GM18517 (cell line): ENCODE measurements at regions not wholly inside any gene's neighbourhood (a gene's known extent, or its start where the extent isn't known, plus 50 kb on each side); places are given as distances from the start of the nearest gene placed in this dataset.

Source experiments
- ATAC-seq: cut with Tn5 transposase; IDR thresholded peaks from one replicate; pipeline ENCODE4 v1.9.1; 2021; ENCODE audit warnings: mild to moderate bottlenecking, moderate library complexity; ENCODE audit not compliant: unreplicated experiment

DNA sequence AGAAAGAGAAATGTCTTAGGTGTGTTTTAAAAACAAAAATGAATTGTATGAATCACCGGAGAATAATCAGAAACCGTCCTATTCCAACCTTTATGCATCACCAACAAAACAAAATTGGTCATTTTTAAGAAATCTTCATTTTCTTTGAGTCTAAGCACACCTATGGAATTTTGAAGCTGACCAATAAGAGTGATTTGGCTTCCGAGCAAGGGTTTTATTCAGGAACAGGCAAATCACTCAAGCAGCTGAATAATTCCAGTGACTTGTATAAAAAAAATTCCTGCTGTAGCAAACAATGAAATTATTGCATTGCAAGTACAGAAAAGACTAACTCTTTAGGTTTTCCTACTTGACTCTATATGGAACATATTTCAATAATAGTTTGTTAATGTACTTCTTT is 83.8 kb upstream of the FNDC3B start:
- no peak for ATAC-seq

DNA sequence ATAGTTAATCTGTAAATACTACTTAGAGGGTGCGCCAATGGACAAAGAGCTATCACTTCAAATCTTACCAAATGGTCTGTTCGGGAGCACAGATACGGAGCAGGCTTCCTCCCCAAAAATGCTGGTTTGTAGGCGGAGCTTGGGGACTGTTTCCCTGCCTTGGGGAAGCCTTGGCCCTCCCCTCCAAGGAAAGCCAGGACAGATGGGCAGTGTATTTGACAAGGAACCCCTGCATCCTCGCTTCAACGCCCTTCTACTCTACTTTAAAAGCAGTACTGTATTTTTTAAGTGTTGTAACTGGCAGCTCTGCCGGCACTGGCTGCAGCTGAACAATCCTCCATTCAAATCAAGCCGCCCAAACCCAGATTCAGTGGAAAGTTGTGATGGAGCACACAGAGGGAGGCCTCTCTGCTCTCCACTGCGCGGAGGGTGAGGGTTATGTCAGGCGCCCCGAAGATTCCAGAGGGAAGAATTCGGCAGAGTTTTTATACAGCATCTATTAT is 83.1 kb upstream of the FNDC3B start:
- no peak for ATAC-seq

DNA sequence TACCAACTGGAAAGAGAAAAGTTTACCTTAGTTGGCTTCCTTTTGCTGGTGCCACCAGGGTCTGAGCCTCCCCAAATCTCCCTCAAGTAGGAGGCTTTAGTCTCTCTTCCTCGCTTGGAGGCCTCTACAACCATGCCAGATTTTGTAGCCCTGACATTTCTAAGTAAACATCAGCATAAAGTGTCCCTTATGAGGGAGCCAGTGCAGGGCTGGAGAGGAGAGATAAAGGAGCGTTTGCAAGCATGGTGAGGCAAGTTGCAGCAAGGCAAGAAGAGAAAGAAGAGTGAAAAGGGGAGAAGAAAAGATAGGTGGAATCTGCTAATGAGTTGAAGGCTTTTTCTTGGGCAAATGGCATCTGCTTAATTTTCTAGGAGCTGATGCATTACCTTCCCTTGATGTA is 82.7 kb upstream of the FNDC3B start:
- no peak for ATAC-seq

DNA sequence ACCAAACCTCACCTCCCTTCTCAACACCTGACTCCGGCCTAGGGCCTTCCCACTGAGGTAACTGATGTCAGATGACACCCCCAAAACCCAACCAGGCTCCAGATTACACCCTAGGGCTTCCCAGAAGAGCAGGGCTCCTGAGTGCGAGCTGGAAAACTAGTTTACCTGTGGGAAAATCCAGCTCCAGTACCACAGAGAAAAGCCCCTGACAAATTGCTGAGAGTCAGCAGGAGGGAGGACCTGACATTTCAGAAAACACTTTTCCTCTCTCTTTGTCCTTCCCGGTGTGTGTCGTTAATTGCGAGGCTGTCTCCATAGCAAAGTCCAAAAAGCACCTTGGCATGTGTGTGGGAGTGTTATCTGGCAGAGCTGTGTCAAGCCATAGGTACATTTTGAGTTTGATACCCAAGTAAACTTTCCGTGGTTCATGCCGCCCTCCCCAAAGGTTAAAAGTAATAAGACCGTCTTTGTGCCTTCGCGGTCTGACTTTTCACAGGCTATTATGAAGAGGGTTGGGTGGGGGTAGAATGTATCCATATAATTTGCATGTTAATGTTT is 79.8 kb upstream of the FNDC3B start:
- no peak for ATAC-seq

DNA sequence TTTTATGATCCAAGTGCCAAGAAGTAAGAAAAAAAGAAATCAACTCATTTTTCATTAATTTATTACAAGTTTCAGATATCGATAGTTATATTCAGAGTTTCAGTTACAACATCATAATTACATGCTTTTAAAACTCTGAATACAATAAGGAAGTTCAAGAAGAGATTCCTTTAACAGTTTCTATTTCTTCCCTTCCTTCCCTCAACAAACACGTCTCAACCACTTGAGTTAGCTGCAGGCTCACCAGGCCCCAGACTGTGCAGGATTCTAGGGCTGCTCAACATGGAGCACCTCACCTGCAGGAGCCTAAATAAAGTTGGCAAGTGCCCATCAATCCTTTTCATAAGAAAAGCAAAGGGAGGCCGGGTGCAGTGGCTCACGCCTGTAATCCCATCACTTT is 79.2 kb upstream of the FNDC3B start:
- ATAC-seq, result no peak

DNA sequence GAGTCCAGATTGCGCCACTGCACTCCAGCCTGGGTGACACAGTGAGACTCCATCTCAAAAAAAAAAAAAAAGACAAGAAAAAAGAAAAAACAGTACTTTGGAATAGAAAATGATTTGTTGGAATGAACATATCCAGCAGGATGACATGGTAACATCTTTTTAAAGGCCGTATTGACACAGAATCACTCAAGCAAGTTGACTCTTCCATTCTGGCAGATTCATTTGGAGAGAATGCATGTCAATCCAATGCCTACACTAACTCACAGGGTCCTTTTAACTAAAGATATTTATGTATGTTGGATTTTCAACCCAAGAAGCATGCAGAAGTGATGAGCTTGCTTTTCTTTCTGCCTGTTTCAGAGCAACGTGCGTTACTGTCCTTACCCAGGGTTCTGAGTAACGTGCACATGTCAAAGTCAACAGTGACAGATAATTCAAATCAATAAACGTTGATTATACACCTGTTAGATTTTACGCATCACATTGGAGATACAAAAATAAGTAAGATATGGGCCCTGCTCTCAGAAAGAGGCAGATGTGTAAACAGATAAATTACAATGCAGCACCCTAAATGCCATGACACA is 77.1 kb upstream of the FNDC3B start:
- no peak for ATAC-seq

DNA sequence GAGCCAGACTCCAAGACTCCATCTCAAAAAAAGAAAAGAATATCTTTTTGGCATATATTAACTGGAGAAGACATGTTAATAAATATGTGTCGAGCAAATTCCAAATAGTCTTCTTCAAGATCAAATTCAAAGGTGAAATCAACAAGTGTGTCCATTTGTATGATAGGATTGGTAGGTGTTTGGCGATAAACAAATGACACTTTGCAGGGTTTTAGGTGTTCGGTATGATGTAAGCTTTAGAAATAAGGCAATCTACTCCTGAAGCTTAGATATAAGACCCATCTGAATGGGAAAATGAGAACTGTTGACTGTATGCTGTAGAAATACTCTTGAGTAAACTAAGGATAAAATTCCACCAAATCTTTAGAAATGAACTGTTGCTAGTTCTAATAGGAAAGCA is 75.8 kb upstream of the FNDC3B start:
- no peak for ATAC-seq

DNA sequence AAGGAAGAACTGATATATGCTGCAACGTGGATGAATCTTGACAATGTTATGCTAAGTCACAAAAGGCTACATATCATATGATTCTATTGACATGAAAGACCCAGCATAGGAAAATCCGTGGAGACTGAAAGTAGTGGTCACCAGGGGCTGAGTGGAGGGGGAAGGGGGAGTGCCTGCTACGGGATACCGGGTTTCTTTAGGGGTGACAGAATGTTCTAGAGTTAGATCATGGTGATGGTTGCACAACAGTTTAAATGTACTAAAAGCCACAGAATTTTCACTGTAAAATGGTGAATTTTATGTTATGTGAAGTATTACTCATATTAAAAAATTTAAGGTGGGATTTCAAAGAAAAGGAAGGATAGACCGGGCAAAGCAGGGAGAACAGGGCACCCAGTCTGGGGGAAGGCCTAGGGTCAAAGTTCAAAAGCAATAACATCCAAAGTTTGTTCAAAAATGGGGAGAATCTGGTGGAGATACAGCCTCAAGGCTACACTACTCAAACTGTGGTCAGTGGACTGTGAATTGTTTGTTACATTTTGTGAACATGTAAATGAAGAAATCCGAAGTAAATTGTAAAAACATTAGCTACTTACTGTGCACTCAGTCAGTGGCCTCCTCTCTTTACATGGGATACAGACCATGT is 74.2 kb upstream of the FNDC3B start:
- ATAC-seq, result no peak

DNA sequence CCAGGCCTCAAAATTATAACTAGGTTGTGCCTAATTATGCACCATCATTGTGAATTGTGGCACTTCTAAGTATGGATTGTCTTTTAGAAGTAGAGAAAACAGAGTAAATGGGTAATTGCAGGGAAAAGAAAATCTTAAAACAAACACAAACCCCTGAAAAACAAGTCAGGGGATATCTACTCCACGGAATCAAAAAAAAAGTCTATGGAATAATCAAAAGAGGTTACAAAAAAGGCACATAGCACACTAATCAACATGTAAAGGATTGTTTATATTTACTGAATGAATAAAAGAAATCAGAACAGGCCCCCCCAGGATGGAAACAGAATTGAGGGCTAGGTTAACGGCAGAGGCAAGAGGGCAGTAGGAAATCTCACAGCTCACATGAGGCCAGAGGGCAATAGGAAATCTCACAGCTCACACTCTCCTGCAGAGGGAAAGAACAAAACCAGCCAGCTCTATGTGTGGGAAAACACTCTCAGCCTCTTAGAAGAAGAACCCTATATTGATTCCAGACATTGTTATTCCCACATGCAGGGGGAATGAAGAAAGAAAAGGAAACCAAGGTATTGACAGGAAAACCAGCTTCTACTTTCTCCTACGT is 72.7 kb upstream of the FNDC3B start:
- no peak for ATAC-seq

DNA sequence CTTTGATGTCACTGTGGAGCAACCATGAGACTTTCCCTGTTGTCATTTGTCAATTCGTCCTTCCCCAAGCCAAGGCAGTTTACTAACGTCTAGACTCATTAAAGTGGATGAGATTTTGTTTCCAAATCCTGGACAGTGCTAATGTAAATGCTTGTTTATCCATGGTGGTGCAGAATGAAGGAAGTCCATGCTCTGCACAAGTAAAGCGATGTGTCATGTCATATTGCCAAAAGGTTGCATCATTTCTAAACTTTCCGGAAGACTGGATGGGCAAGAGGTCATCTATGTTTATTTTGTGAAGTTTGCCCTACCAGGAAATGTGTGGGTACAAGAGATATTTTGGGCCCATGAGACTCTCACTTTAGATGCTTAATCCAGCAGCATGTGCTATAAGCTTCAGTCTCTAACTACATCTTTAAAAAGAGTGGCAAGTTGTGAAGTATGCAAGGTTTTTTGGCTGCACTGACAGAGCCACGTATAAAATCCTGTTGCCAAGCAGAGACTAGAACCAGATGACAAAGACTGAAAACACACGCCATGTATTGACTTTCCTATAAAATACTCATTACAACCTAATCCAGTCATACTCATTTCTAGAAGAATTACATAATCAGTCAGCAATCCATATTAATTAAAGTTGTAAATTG is 72.1 kb upstream of the FNDC3B start:
- ATAC-seq, result peak; percentile 64

DNA sequence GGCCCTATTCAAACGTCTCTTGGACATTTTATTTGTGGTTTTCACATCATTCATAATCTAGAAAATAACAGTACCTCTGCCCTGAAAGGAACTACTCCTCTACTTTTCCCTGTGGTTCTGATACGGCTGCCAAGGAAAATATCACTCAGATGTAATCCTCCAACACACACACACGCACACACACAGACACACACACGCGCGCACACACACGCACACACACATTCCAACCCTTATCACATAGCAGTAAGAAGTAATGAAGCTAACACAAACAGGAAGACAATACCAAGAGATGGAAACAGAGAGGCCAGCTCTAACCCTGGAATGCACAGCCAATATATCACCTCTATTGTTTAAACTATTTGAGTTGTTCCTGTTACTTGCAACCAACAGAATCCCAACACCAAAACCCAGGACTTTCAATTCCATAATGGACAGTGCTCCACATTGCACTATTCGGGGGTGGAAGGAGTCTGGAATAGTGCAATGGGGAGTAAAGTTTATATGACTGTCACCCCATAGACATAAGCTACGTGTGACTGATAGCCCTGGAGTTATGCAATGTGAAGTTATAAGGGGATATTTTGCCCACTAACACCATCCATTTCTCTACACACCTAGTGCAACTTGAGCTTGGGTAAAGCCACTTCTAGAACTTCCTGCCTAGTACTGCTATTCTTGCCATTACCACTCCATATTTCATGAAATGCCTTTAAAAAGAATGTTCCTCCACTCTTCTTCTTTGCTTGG is 71.3 kb upstream of the FNDC3B start:
- no peak for ATAC-seq

DNA sequence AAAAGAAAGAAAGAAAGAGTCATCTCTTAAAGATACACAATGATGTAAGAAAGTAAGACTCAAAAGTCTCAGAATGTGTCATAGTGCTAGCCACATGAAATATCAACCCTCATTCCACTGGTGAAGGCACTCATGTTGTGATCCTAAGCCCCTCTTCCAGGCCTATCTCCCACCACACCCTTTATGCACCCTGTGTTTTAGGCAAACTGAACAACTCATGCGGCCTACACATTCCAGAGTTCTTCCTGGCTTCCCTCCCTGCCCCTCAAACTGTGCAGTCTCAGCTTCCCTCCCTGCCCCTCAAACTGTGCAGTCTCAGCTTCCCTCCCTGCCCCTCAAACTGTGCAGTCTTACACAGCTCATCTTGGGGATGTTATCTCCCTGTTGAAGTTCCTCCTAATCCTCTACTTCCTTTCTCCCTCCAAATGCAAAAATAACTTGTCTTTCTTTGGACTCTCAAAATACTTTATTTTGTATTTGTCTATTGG is 69.0 kb upstream of the FNDC3B start:
- ATAC-seq, result no peak

DNA sequence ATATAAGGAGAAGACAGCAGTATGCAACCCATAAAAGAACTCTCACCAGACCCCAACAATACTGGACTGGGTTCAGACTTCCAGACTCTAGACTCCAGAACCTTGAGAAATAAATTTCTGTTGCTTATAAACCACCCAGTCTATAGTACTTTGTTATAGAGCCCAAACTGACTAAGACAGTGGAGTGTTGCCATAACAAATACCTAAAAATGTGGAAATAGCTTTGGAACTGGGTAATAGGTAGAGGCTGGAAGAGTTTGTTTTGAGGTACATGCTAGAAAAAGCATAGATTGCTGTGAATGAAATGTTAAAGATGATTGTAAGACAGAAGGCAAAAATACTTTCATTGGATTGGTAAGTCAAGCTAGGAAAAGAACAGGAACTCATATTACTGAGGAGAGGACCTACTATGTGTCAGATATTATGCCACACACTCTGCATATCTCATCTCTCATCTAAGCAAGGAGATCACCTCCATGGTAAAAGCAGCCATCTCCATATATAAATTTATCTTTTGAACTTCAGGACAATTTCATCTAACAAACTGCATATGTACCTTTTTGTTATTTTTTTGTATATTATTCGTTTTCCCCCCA is 67.4 kb upstream of the FNDC3B start:
- no peak for ATAC-seq

DNA sequence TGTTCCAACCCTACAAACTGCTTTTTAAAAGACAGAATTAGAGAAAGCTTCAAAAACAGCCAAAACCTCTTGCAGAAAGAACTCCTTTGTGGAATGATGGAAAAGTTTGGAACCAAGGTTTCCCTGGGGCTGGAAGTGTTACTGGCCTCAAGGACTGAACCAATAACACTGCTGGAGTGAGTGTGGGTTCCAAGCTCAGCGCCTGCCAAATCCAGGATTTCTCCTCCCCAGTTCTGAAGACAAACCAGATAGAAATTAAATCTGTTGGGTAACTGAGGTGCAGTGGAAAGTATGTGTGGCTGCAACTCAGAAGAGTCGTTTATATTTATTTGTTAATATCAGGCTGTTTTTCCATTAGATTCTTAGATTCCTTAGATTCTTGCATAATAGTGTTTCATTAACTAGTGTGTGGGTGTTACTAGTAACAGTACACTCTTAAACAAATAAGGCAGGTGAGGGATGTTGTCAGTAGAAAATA is 66.5 kb upstream of the FNDC3B start:
- ATAC-seq, result no peak

DNA sequence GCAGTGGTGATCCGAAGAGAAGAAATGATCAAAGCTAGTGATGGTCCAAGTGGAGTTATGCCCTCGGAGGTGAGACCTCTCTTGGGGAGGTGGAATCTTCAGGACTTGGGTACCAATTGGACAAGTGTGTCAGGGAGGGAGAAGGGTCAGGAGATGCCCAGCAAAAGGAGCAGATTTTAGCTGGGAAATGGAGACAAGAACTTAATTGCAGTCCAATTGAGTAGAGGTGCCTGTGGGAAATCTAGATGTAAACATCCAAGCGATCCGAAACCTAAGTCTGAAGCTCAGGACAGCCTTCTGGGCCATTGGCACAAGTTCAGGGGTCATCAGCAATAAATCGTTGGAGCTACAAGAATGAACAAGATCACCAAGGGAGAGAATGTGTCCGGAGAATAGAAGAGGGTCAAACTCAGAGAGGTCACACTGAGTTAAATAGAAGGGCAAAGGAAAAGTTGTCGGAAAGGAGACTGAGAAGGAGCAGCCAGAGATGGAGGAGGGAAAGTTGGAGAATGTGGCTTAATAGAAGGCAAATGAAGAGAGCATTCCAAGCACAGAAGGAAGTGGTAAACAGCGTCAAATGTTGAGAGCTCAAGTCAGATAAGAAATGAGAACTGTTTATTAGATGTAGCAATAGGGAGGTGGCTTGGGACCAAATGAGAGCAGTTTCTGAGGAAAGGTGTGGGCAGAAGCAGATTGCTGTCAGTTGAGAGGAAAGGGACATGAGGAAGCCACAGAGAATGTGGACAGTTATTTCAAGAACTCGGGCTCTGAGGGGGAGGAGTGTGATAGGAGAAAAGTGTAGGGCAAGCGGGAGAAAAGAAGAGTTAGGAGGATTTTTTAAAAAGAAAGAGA is 64.2 kb upstream of the FNDC3B start:
- ATAC-seq, result no peak

DNA sequence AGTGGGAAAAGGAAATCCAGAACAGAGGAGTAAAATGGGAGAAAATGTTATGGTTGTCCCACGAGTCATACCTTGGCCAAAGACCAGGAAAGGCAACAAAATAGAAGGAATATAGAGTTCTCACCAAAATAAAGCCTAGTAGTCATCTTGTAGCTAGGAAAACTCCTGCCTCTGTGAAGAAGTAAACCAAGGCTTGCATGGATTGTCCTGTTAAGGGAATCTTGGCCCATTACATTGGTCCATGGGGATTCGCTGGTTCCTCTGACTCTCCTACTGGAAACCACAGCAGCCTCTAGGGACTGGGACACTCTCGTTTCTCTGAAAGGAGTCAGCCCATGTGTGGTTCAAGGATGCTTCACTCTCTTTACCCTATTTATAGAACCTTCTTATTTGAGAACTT is 62.9 kb upstream of the FNDC3B start:
- ATAC-seq, result no peak

DNA sequence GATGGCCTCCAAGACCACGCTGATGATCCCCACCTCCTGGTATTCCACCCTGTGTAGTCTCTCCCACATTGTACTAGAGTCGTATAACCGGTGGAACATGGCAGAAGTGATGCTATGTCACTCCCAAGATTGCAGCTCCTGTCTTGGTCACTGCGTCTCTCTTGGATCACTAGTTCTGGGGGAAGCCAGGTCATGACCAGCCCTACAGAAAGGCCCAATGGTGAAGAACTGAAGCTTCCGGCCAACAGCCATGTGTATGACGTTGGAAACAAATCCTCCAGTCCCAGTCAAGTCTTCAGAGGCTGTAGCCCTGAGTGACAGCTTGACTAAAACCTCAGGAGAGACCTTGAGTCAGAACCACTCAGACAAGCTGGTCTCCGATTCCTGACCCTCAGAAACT is 61.9 kb upstream of the FNDC3B start:
- ATAC-seq, result no peak

DNA sequence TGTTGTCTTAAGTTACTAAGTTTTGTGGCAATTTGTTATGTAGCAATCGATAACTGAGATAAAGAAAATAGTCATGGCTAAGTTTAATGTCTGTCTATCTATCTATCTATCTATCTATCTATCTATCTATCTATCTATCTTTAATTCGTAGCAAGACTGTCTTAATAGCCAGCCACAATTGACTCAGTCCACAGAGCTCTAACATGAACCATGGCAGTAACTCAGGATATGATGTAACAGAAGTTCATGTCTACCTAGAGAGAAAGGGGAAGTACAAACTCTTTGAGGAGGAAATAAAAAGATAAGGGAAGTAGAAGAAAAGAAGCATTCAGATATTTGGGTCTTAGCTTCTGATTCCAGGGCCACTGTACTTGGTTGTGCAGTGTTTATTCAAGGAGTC is 61.5 kb upstream of the FNDC3B start:
- no peak for ATAC-seq

DNA sequence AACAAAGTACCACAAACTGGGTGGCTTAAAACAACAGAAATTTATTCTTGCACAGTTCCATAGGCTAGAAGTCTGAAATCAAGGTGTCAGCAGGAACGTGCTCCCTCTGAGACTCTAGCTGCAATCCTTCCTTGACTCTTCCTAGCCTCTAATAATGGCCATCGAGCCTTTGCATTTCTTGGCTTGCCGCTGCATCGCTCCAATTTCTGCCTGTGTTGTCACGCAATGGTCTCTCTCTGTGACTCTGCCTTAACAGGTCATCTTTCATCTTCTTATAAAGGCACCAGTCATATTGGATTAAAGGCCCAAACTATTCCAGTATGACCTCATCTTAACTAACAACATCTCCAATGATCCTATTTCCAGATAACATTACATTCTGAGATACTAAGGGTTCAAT is 61.0 kb upstream of the FNDC3B start:
- ATAC-seq, result no peak
